Activated CD8-positive, alpha-beta memory T cell treated with anti-CD3 and anti-CD28 coated beads for 24 hours (primary cell): ENCODE measurements at regions not wholly inside any gene's neighbourhood (a gene's known extent, or its start where the extent isn't known, plus 50 kb on each side); places are given as distances from the start of the nearest gene placed in this dataset.

Source experiments
- DNase-seq: peaks from one replicate; pipeline ENCODE4 v3.0.0-alpha.2; 2020

- no peak for DNase-seq
Measured at GRCh38 chr6:133190912-133191311, 50.2 kb upstream of the EYA4 start.

- no peak for DNase-seq
Measured at GRCh38 chr6:133191323-133191722, 49.8 kb upstream of the EYA4 start.
